HL-60 (cell line): ENCODE measurements at regions not wholly inside any gene's neighbourhood (a gene's known extent, or its start where the extent isn't known, plus 50 kb on each side); places are given as distances from the start of the nearest gene placed in this dataset.

Experiments
- CTCF ChIP-seq: IDR thresholded peaks from one replicate; pipeline ENCODE4 v1.5.1; 2011; ENCODE audit warnings: low read length, control low read depth, inconsistent platforms; ENCODE audit not compliant: insufficient read depth
- GABPA ChIP-seq: IDR thresholded peaks from 2 replicates; pipeline ENCODE4 v1.6.1; 2012; ENCODE audit warnings: low read depth
- POLR2AphosphoS5 ChIP-seq: IDR thresholded peaks from 2 replicates; pipeline ENCODE4 v1.6.1; 2012; ENCODE audit warnings: low read depth
- SPI1 ChIP-seq: IDR thresholded peaks from 2 replicates; pipeline ENCODE4 v1.6.1; 2012; ENCODE audit warnings: low read depth, mild to moderate bottlenecking, borderline replicate concordance
- TF ChIP-seq, protein P1 (sequence below): IDR thresholded peaks from 2 replicates; pipeline ENCODE4 v1.6.1; 2012; ENCODE audit warnings: low read depth; ENCODE audit not compliant: insufficient replicate concordance

- TF ChIP-seq SPI1 (no peak), GABPA (no peak), CTCF (no peak), POLR2AphosphoS5 (no peak)
- TF ChIP-seq, protein P1, sequence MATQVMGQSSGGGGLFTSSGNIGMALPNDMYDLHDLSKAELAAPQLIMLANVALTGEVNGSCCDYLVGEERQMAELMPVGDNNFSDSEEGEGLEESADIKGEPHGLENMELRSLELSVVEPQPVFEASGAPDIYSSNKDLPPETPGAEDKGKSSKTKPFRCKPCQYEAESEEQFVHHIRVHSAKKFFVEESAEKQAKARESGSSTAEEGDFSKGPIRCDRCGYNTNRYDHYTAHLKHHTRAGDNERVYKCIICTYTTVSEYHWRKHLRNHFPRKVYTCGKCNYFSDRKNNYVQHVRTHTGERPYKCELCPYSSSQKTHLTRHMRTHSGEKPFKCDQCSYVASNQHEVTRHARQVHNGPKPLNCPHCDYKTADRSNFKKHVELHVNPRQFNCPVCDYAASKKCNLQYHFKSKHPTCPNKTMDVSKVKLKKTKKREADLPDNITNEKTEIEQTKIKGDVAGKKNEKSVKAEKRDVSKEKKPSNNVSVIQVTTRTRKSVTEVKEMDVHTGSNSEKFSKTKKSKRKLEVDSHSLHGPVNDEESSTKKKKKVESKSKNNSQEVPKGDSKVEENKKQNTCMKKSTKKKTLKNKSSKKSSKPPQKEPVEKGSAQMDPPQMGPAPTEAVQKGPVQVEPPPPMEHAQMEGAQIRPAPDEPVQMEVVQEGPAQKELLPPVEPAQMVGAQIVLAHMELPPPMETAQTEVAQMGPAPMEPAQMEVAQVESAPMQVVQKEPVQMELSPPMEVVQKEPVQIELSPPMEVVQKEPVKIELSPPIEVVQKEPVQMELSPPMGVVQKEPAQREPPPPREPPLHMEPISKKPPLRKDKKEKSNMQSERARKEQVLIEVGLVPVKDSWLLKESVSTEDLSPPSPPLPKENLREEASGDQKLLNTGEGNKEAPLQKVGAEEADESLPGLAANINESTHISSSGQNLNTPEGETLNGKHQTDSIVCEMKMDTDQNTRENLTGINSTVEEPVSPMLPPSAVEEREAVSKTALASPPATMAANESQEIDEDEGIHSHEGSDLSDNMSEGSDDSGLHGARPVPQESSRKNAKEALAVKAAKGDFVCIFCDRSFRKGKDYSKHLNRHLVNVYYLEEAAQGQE, result no peak
Observed at GRCh38 chr2:120656273-120656950, 79.3 kb upstream of the GLI2 start.
